H1 (cell line): ENCODE measurements at regions not wholly inside any gene's neighbourhood (a gene's known extent, or its start where the extent isn't known, plus 50 kb on each side); places are given as distances from the start of the nearest gene placed in this dataset.

Source experiments
- CTCF ChIA-PET: fragments of 300-600 bp; sonication (Branson Sonifier 250); formaldehyde crosslinking; loops from one replicate; lab custom pipeline; 2021; ENCODE audit not compliant: partially characterized antibody; lab: Charles Lee
- POLR2A ChIA-PET: fragments of 300-600 bp; sonication (Branson Sonifier 250); formaldehyde crosslinking; loops from one replicate; lab custom pipeline; 2021; ENCODE audit warnings: inconsistent platforms; ENCODE audit not compliant: partially characterized antibody; lab: Charles Lee
- DNase-seq, 2 experiments: peaks; one replicate each; pipeline versions ENCODE4 v3.0.0 to v3.0.0-alpha.2; 2010 to 2022; ENCODE audit warnings: low spot score in 2 of 2, low read depth in 1 of 2, mixed read lengths in 1 of 2
- FAIRE-seq: peaks from 2 replicates; lab custom pipeline; 2011; peaks lifted over from hg19 to GRCh38; lab: Jason Lieb, UNC
- H2AFZ ChIP-seq: 2 replicates; pipeline ENCODE4 v1.8.1; 2012; ENCODE audit warnings: low read length, inconsistent platforms
- H2AK5ac ChIP-seq: 2 replicates; pipeline ENCODE4 v1.6.1; 2013; ENCODE audit warnings: low read depth, low read length
- H2BK120ac ChIP-seq: replicated peaks from 2 replicates; pipeline ENCODE3; 2013; ENCODE audit warnings: low read depth, low read length, inconsistent platforms
- H2BK12ac ChIP-seq: 2 replicates; pipeline ENCODE4 v1.6.1; 2013; ENCODE audit warnings: low read depth, low read length
- H2BK15ac ChIP-seq: 2 replicates; pipeline ENCODE4 v1.6.1; 2013; ENCODE audit warnings: low read length
- H2BK20ac ChIP-seq: 2 replicates; pipeline ENCODE4 v1.6.1; 2013; ENCODE audit warnings: low read length
- H2BK5ac ChIP-seq: 2 replicates; pipeline ENCODE4 v1.6.1; 2013; ENCODE audit warnings: low read depth, low read length
- H3K14ac ChIP-seq: 2 replicates; pipeline ENCODE4 v1.6.1; 2013; ENCODE audit warnings: inconsistent platforms; ENCODE audit not compliant: insufficient read length
- H3K18ac ChIP-seq: 2 replicates; pipeline ENCODE4 v1.6.1; 2013; ENCODE audit warnings: low read length; ENCODE audit errors: extremely low read depth
- H3K23ac ChIP-seq: 2 replicates; pipeline ENCODE4 v1.6.1; 2013; ENCODE audit warnings: inconsistent platforms; ENCODE audit not compliant: insufficient read length
- H3K23me2 ChIP-seq: 2 replicates; pipeline ENCODE4 v1.6.1; 2013; ENCODE audit warnings: low read depth, low read length
- H3K27ac ChIP-seq: 2 replicates; pipeline ENCODE4 v1.6.1; 2011; ENCODE audit warnings: low read depth, low read length, inconsistent platforms
- H3K27me3 ChIP-seq, 4 experiments: replicated peaks in 1 of 4; 1 replicate in 1 of 4; 2 replicates in 3 of 4; pipeline versions ENCODE4 v1.6.1 to v1.8.1; 2011 to 2013; ENCODE audit warnings: low read length in 3 of 4, mild to moderate bottlenecking in 3 of 4, inconsistent platforms in 2 of 4, mixed read lengths in 2 of 4, moderate library complexity in 1 of 4; ENCODE audit not compliant: control insufficient read depth in 3 of 4, insufficient read depth in 3 of 4; ENCODE audit errors: extremely low read depth in 1 of 4
- H3K36me3 ChIP-seq, 4 experiments: 2 replicates each; pipeline versions ENCODE4 v1.6.1 to v1.8.1; 2011 to 2013; ENCODE audit warnings: mild to moderate bottlenecking in 4 of 4, low read length in 3 of 4, moderate library complexity in 2 of 4, control low read depth in 1 of 4, inconsistent platforms in 1 of 4; ENCODE audit not compliant: insufficient read depth in 4 of 4, control insufficient read depth in 2 of 4
- H3K4ac ChIP-seq: replicated peaks from 2 replicates; pipeline ENCODE3; 2013; ENCODE audit warnings: low read length, low read depth, mixed read lengths, inconsistent platforms; ENCODE audit not compliant: insufficient read length
- H3K4me1 ChIP-seq, 4 experiments: replicated peaks in 1 of 4; 1 replicate in 1 of 4; 2 replicates in 3 of 4; pipeline versions ENCODE4 v1.6.1 to v1.8.1; 2011 to 2013; ENCODE audit warnings: low read length in 3 of 4, inconsistent platforms in 2 of 4, mixed read lengths in 1 of 4; ENCODE audit not compliant: insufficient read depth in 4 of 4, control insufficient read depth in 3 of 4
- H3K4me2 ChIP-seq, 2 experiments: 2 replicates each; pipeline versions ENCODE4 v1.6.1 to v1.8.1; 2011 to 2013; ENCODE audit warnings: low read depth in 2 of 2, low read length in 2 of 2, control low read depth in 1 of 2, inconsistent platforms in 1 of 2, mild to moderate bottlenecking in 1 of 2; ENCODE audit not compliant: insufficient read depth in 1 of 2
- H3K4me3 ChIP-seq, 4 experiments: fragments of 200-600, 300-600 bp in 1 of 4; sonication (generic), shearing (Covaris generic), sonication (Bioruptor Twin) in 1 of 4; 2 replicates each; pipeline versions ENCODE4 v1.5.1 to v1.8.1; 2011 to 2016; ENCODE audit warnings: low read length in 4 of 4, low read depth in 3 of 4, control low read depth in 2 of 4, inconsistent platforms in 2 of 4, mild to moderate bottlenecking in 2 of 4, mixed read lengths in 1 of 4, moderate library complexity in 1 of 4; ENCODE audit not compliant: insufficient read depth in 2 of 4; ENCODE audit errors: extremely low read depth in 1 of 4
- H3K56ac ChIP-seq: replicated peaks from 2 replicates; pipeline ENCODE3; 2013; ENCODE audit warnings: low read depth, mild to moderate bottlenecking, mixed read lengths, low read length, inconsistent platforms; ENCODE audit not compliant: insufficient read length
- H3K79me1 ChIP-seq: 2 replicates; pipeline ENCODE4 v1.6.1; 2013; ENCODE audit warnings: low read depth, low read length, control low read depth
- H3K79me2 ChIP-seq, 2 experiments: 2 replicates each; pipeline versions ENCODE4 v1.6.1 to v1.8.1; 2012 to 2013; ENCODE audit warnings: low read length in 2 of 2, mild to moderate bottlenecking in 2 of 2, inconsistent platforms in 1 of 2; ENCODE audit not compliant: insufficient read depth in 2 of 2, control insufficient read depth in 1 of 2
- H3K9ac ChIP-seq, 4 experiments: replicated peaks in 1 of 4; 1 replicate in 1 of 4; 2 replicates in 3 of 4; pipeline versions ENCODE4 v1.6.1 to v1.8.1; 2011 to 2013; ENCODE audit warnings: low read depth in 3 of 4, low read length in 3 of 4, control low read depth in 2 of 4, mild to moderate bottlenecking in 2 of 4, moderate library complexity in 2 of 4, inconsistent platforms in 1 of 4; ENCODE audit errors: extremely low read depth in 1 of 4
- H3K9me3 ChIP-seq, 2 experiments: 2 replicates each; pipeline versions ENCODE4 v1.6.1 to v1.8.1; 2012 to 2013; ENCODE audit warnings: mild to moderate bottlenecking in 2 of 2, moderate library complexity in 2 of 2, control low read depth in 1 of 2, inconsistent platforms in 1 of 2, low read depth in 1 of 2, low read length in 1 of 2, mixed read lengths in 1 of 2; ENCODE audit not compliant: insufficient read depth in 2 of 2
- H4K20me1 ChIP-seq, 2 experiments: replicated peaks in 1 of 2; 2 replicates each; pipeline versions ENCODE3 to v1.8.1; 2011 to 2013; ENCODE audit warnings: inconsistent platforms in 2 of 2, low read length in 2 of 2, mild to moderate bottlenecking in 1 of 2; ENCODE audit not compliant: insufficient read depth in 2 of 2, control insufficient read depth in 1 of 2
- H4K5ac ChIP-seq: 2 replicates; pipeline ENCODE4 v1.6.1; 2013; ENCODE audit warnings: low read length, low read depth, mixed read lengths, inconsistent platforms; ENCODE audit not compliant: insufficient read length
- H4K8ac ChIP-seq: 2 replicates; pipeline ENCODE4 v1.8.0; 2013; ENCODE audit warnings: mild to moderate bottlenecking, moderate library complexity, low read length, inconsistent platforms; ENCODE audit not compliant: insufficient read depth; ENCODE audit errors: extremely low read depth
- H4K91ac ChIP-seq: replicated peaks from 2 replicates; pipeline ENCODE3; 2013; ENCODE audit warnings: low read length, mixed read lengths, inconsistent platforms; ENCODE audit not compliant: insufficient read length
- CBX5 ChIP-seq: fragments of 300-800, 300-1000 bp; sonication (generic); IDR thresholded peaks from 2 replicates; pipeline ENCODE4 v1.7.1; 2016; ENCODE audit warnings: antibody characterized with exemption, low read length, low read depth
- POLR2AphosphoS5 ChIP-seq: IDR thresholded peaks from 2 replicates; pipeline ENCODE4 v1.6.1; 2011; ENCODE audit warnings: low read depth, low read length
- SRF ChIP-seq: IDR thresholded peaks from 2 replicates; pipeline ENCODE4 v1.6.1; 2011; ENCODE audit warnings: mild to moderate bottlenecking, low read depth, low read length, moderate library complexity

DNA sequence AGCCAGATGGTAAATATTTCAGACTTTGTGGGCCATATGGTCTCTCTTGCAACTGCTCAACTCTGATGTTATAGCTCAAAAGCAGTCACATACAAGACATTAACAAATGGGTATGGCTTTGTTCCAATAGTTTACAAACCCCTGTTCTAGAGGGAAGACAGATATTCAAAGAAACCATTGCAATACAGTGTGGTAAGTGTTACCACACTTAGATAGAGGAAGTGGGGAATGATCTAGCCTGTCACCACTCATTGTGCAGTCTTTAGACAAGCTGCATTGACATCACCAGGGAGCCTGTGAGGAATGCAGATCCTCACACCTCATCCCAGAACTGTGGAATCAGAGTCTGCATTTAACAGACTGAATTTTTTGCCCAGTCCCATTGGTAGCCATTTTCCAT is 80.0 kb upstream of the RGS6 start:
- Histone ChIP-seq H2BK15ac (no peak overlapping the region), H3K4me3 (no peak overlapping the region), H3K27me3 (no peaks in the 10 kb centered on the region), H3K56ac (no peak overlapping the region), H2BK120ac (no peak overlapping the region), H4K20me1 (no peaks in the 10 kb centered on the region), H3K23me2 (no peaks in the 10 kb centered on the region), H2AFZ (no peak overlapping the region), H4K8ac (no peak overlapping the region), H2BK20ac (no peak overlapping the region; the same call in 1 of the 2 replicates), H3K9ac (peak overlapping the region in 1 of 4 experiments; percentile 8; a peak in 1 of 7 replicates), H3K9me3 (no peaks in the 10 kb centered on the region; a peak in 1 of 4 replicates), H4K91ac (no peak overlapping the region), H3K23ac (no peak overlapping the region), H3K4me2 (no peak overlapping the region), H3K79me2 (no peaks in the 10 kb centered on the region), H3K14ac (no peak overlapping the region), H3K18ac (no peak overlapping the region), H3K4me1 (no peaks in the 10 kb centered on the region), H3K79me1 (no peaks in the 10 kb centered on the region), H4K5ac (no peak overlapping the region), H2BK5ac (no peak overlapping the region), H3K36me3 (no peaks in the 10 kb centered on the region), H3K27ac (no peak overlapping the region), H3K4ac (no peak overlapping the region), H2BK12ac (no peak overlapping the region), H2AK5ac (no peak overlapping the region)
- CTCF ChIA-PET, result interaction anchor here (0.8 to 5.5 kb wide), 5 partner anchors 17 to 590 kb away, joined by 3 to 27 read pairs (median 5); no protein-coding TSS in a partner anchor
- POLR2A ChIA-PET, result no interaction called here
- no peak for FAIRE-seq
- TF ChIP-seq POLR2AphosphoS5, result no peak
- TF ChIP-seq CBX5, result no peak
- TF ChIP-seq SRF, result no peak
- DNase-seq, result no peak
